Upper lobe of left lung (tissue), 6 donors: ENCODE measurements at regions not wholly inside any gene's neighbourhood (a gene's known extent, or its start where the extent isn't known, plus 50 kb on each side); places are given as distances from the start of the nearest gene placed in this dataset.

Experiments
- ATAC-seq, 2 donors: fragments of 200-7000 bp; cut with Tn5 transposase; one replicate each; pipeline ENCODE4 v1.9.1; 2022; ENCODE audit warnings: mild to moderate bottlenecking in 2 of 2, moderate library complexity in 2 of 2; ENCODE audit not compliant: low FRiP score in 2 of 2
- DNase-seq, 2 donors: peaks; one replicate each; pipeline ENCODE4 v3.0.0-alpha.2; 2019 to 2020
- H3K27ac ChIP-seq, 4 donors: fragments of 200-600 bp; sonication (generic); one replicate each; pipeline ENCODE4 v1.5.1; 2016 to 2019
- H3K27me3 ChIP-seq, 4 donors: fragments of 200-600 bp; sonication (generic); one replicate each; pipeline ENCODE4 v1.5.1; 2017 to 2019
- H3K36me3 ChIP-seq, 4 donors: fragments of 200-600 bp; sonication (generic); one replicate each; pipeline ENCODE4 v1.5.1; 2016 to 2019
- H3K4me1 ChIP-seq, 4 donors: fragments of 200-600 bp; sonication (generic); one replicate each; pipeline ENCODE4 v1.5.1; 2018 to 2019
- H3K4me3 ChIP-seq, 4 donors: fragments of 200-600 bp; sonication (generic); one replicate each; pipeline ENCODE4 v1.5.1; 2017 to 2019; ENCODE audit warnings: mild to moderate bottlenecking in 2 of 4, moderate library complexity in 1 of 4
- H3K9me3 ChIP-seq, 4 donors: fragments of 200-600 bp; sonication (generic); one replicate each; pipeline ENCODE4 v1.5.1; 2018 to 2019
- CTCF ChIP-seq, 6 experiments: fragments of 450-650 bp in 4 of 6; fragments of 200-600 bp in 2 of 6; sonication (generic) in 2 of 6; IDR thresholded peaks; one replicate each; pipeline ENCODE4 v1.5.1; 2016 to 2019; ENCODE audit warnings: antibody characterized with exemption in 6 of 6
- EP300 ChIP-seq, 4 donors: sonication (generic); formaldehyde crosslinking; IDR thresholded peaks; one replicate each; pipeline ENCODE4 v1.5.1; 2017; ENCODE audit warnings: antibody characterized with exemption in 4 of 4, control low read depth in 2 of 4
- POLR2A ChIP-seq, 4 donors: fragments of 450-650 bp; IDR thresholded peaks; one replicate each; pipeline ENCODE4 v1.5.1; 2016 to 2017; ENCODE audit warnings: antibody characterized with exemption in 4 of 4, mild to moderate bottlenecking in 2 of 4
- POLR2AphosphoS5 ChIP-seq, 2 donors: sonication (generic); formaldehyde crosslinking; IDR thresholded peaks; one replicate each; pipeline ENCODE4 v1.5.1; 2017; ENCODE audit warnings: antibody characterized with exemption in 2 of 2
- WGBS, 2 donors: methylation state at CpG; one replicate each; pipeline ENCODE4 v1.1.5; 2017 to 2018; 5-methylcytosine and 5-hydroxymethylcytosine counted together
- donor health status: DM: no; HTN: no; CAD: no; lungs with moderate emphysema.
- donor health status: DM: no; HTN: yes; CAD: no; lungs with severe emphysema.

- Histone ChIP-seq H3K9me3 (no peaks in the 10 kb centered on the region), H3K4me1 (no peaks in the 10 kb centered on the region), H3K4me3 (no peak overlapping the region), H3K27ac (no peak overlapping the region), H3K27me3 (no peaks in the 10 kb centered on the region), H3K36me3 (no peaks in the 10 kb centered on the region)
- WGBS, 2 donors, result 86 to 88% methylated on average over 14 of the region's 14 CpGs
- TF ChIP-seq POLR2AphosphoS5 (IDR thresholded peaks at IDR 0.05), result no peak
- DNase-seq (peak in 1 of 2 donors; percentile 45), ATAC-seq (no peak)
These were observed 54.6 kb upstream of the GABRA6 start for GRCh38 chr5:161630948-161631347.

- ATAC-seq (no peak), DNase-seq (no peak)
- H3K4me1 ChIP-seq, result no peaks in the 10 kb centered on the region
- no peaks in the 10 kb centered on the region for H3K36me3 ChIP-seq
- 63 to 68% methylated on average over 1 of the region's 1 CpG for WGBS, 2 donors
- TF ChIP-seq CTCF (IDR thresholded peaks at IDR 0.05), result no peak
- no peak for TF ChIP-seq EP300 (IDR thresholded peaks at IDR 0.05)
- no peak for TF ChIP-seq POLR2AphosphoS5 (IDR thresholded peaks at IDR 0.05)
- TF ChIP-seq POLR2A (IDR thresholded peaks at IDR 0.05), result no peak
- H3K27me3 ChIP-seq, result no peaks in the 10 kb centered on the region
- H3K9me3 ChIP-seq, result no peaks in the 10 kb centered on the region
- H3K27ac ChIP-seq, result no peak overlapping the region
- no peak overlapping the region for H3K4me3 ChIP-seq
These were observed 59.8 kb upstream of the GABRA6 start for GRCh38 chr5:161625673-161626072.

- ATAC-seq (no peak), DNase-seq (no peak)
- Histone ChIP-seq H3K4me3 (no peak overlapping the region), H3K36me3 (no peaks in the 10 kb centered on the region), H3K27ac (no peak overlapping the region), H3K27me3 (no peaks in the 10 kb centered on the region), H3K9me3 (no peaks in the 10 kb centered on the region), H3K4me1 (no peaks in the 10 kb centered on the region)
- 45 to 49% methylated on average over 2 of the region's 2 CpGs for WGBS, 2 donors
- no peak for TF ChIP-seq POLR2A (IDR thresholded peaks at IDR 0.05)
- TF ChIP-seq EP300 (IDR thresholded peaks at IDR 0.05), result no peak
- no peak for TF ChIP-seq CTCF (IDR thresholded peaks at IDR 0.05)
- no peak for TF ChIP-seq POLR2AphosphoS5 (IDR thresholded peaks at IDR 0.05)
These were observed 67.8 kb upstream of the GABRB2 start for GRCh38 chr5:161614342-161614741.

GRCh38 chr5:161602736-161603135 lies 56.2 kb upstream of the GABRB2 start:
- Histone ChIP-seq H3K36me3 (no peaks in the 10 kb centered on the region), H3K9me3 (no peaks in the 10 kb centered on the region), H3K4me1 (no peaks in the 10 kb centered on the region), H3K4me3 (no peak overlapping the region), H3K27me3 (no peaks in the 10 kb centered on the region), H3K27ac (no peak overlapping the region)
- TF ChIP-seq POLR2A (IDR thresholded peaks at IDR 0.05), result no peak
- TF ChIP-seq EP300 (IDR thresholded peaks at IDR 0.05), result no peak
- TF ChIP-seq CTCF (IDR thresholded peaks at IDR 0.05), result no peak
- no peak for TF ChIP-seq POLR2AphosphoS5 (IDR thresholded peaks at IDR 0.05)
- ATAC-seq, result no peak
- 86 to 93% methylated on average over 2 of the region's 2 CpGs for WGBS, 2 donors
- no peak for DNase-seq

- H3K4me3 ChIP-seq, result no peak overlapping the region
These were observed 53.6 kb upstream of the GABRB2 start for GRCh38 chr5:161600156-161600555.

More at GRCh38 chr5:161600156-161600555, 53.6 kb upstream of the GABRB2 start:
- H3K27ac ChIP-seq, result no peak overlapping the region
- DNase-seq, result no peak
- ATAC-seq, result no peak
- no peaks in the 10 kb centered on the region for H3K9me3 ChIP-seq
- H3K36me3 ChIP-seq, result no peaks in the 10 kb centered on the region
- TF ChIP-seq CTCF (IDR thresholded peaks at IDR 0.05) (no peak), POLR2AphosphoS5 (IDR thresholded peaks at IDR 0.05) (no peak), EP300 (IDR thresholded peaks at IDR 0.05) (no peak), POLR2A (IDR thresholded peaks at IDR 0.05) (no peak)
- no peaks in the 10 kb centered on the region for H3K27me3 ChIP-seq
- 83 to 88% methylated on average over 3 of the region's 3 CpGs for WGBS, 2 donors
- H3K4me1 ChIP-seq, result no peaks in the 10 kb centered on the region
